ENCODE measurements at regions not wholly inside any gene's neighbourhood (a gene's known extent, or its start where the extent isn't known, plus 50 kb on each side); places are given as distances from the start of the nearest gene placed in this dataset.
"Not testable (repeated sequence)": the region's sequence is repeated elsewhere in the genome, so short reads cannot be mapped to it uniquely, and the experiment has no call there.

GRCh38 chr13:90256746-90257145 lies 1090.7 kb upstream of the MIR17HG start:
- DNase-seq (ENCODE audit: extremely low spot score, insufficient read length, low read depth): no peak
- FAIRE-seq: no peak

- FAIRE-seq (no peak), DNase-seq (ENCODE audit: extremely low spot score, insufficient read length, low read depth) (no peak)
Measured at GRCh38 chr13:90258129-90258528, 1089.4 kb upstream of the MIR17HG start.

- FAIRE-seq (no peak), DNase-seq (ENCODE audit: extremely low spot score, insufficient read length, low read depth) (no peak)
Measured at GRCh38 chr13:90261343-90261742, 1086.1 kb upstream of the MIR17HG start.

GRCh38 chr13:90270226-90270625 lies 1077.3 kb upstream of the MIR17HG start:
- no peak for DNase-seq (ENCODE audit: extremely low spot score, insufficient read length, low read depth)
- FAIRE-seq: no peak

GRCh38 chr13:90272356-90272755 lies 1075.1 kb upstream of the MIR17HG start:
- DNase-seq (ENCODE audit: extremely low spot score, insufficient read length, low read depth) (no peak), FAIRE-seq (no peak)

GRCh38 chr13:90276216-90276615 lies 1071.3 kb upstream of the MIR17HG start:
- FAIRE-seq (no peak), DNase-seq (ENCODE audit: extremely low spot score, insufficient read length, low read depth) (no peak)

GRCh38 chr13:90278231-90278630 lies 1069.3 kb upstream of the MIR17HG start:
- not testable (repeated sequence) for FAIRE-seq; DNase-seq (ENCODE audit: extremely low spot score, insufficient read length, low read depth)

- FAIRE-seq: no peak
- DNase-seq (ENCODE audit: extremely low spot score, insufficient read length, low read depth): no peak
Measured at GRCh38 chr13:90281709-90282108, 1065.8 kb upstream of the MIR17HG start.

GRCh38 chr13:90287521-90287920 lies 1060.0 kb upstream of the MIR17HG start:
- FAIRE-seq (no peak), DNase-seq (ENCODE audit: extremely low spot score, insufficient read length, low read depth) (no peak)

- FAIRE-seq: no peak
- no peak for DNase-seq (ENCODE audit: extremely low spot score, insufficient read length, low read depth)
Measured at GRCh38 chr13:90293793-90294361, 1053.6 kb upstream of the MIR17HG start.

GRCh38 chr13:90299238-90299637 lies 1048.2 kb upstream of the MIR17HG start:
- DNase-seq (ENCODE audit: extremely low spot score, insufficient read length, low read depth) (no peak), FAIRE-seq (no peak)

GRCh38 chr13:90300015-90300414 lies 1047.5 kb upstream of the MIR17HG start:
- FAIRE-seq (no peak), DNase-seq (ENCODE audit: extremely low spot score, insufficient read length, low read depth) (no peak)

- FAIRE-seq: no peak
- no peak for DNase-seq (ENCODE audit: extremely low spot score, insufficient read length, low read depth)
Measured at GRCh38 chr13:90302107-90302506, 1045.4 kb upstream of the MIR17HG start.

GRCh38 chr13:90305796-90306195 lies 1041.7 kb upstream of the MIR17HG start:
- DNase-seq (ENCODE audit: extremely low spot score, insufficient read length, low read depth) (no peak), FAIRE-seq (no peak)

GRCh38 chr13:90307136-90307535 lies 1040.4 kb upstream of the MIR17HG start:
- FAIRE-seq: no peak
- no peak for DNase-seq (ENCODE audit: extremely low spot score, insufficient read length, low read depth)

GRCh38 chr13:90308249-90308648 lies 1039.2 kb upstream of the MIR17HG start:
- FAIRE-seq: no peak
- DNase-seq (ENCODE audit: extremely low spot score, insufficient read length, low read depth): no peak

GRCh38 chr13:90311929-90312328 lies 1035.6 kb upstream of the MIR17HG start:
- no peak for FAIRE-seq
- DNase-seq (ENCODE audit: extremely low spot score, insufficient read length, low read depth): no peak

- no peak for FAIRE-seq
- no peak for DNase-seq (ENCODE audit: extremely low spot score, insufficient read length, low read depth)
Measured at GRCh38 chr13:90315061-90315460, 1032.4 kb upstream of the MIR17HG start.

- no peak for FAIRE-seq
- DNase-seq (ENCODE audit: extremely low spot score, insufficient read length, low read depth): no peak
Measured at GRCh38 chr13:90320664-90321063, 1026.8 kb upstream of the MIR17HG start.

- FAIRE-seq: no peak
- no peak for DNase-seq (ENCODE audit: extremely low spot score, insufficient read length, low read depth)
Measured at GRCh38 chr13:90321281-90321931, 1026.1 kb upstream of the MIR17HG start.

- DNase-seq (ENCODE audit: extremely low spot score, insufficient read length, low read depth) (no peak), FAIRE-seq (no peak)
Measured at GRCh38 chr13:90329641-90330040, 1017.8 kb upstream of the MIR17HG start.

GRCh38 chr13:90331974-90332373 lies 1015.5 kb upstream of the MIR17HG start:
- FAIRE-seq: no peak
- no peak for DNase-seq (ENCODE audit: extremely low spot score, insufficient read length, low read depth)

Measured in GM18507 (cell line).